ENCODE measurements at regions not wholly inside any gene's neighbourhood (a gene's known extent, or its start where the extent isn't known, plus 50 kb on each side); places are given as distances from the start of the nearest gene placed in this dataset.

DNA sequence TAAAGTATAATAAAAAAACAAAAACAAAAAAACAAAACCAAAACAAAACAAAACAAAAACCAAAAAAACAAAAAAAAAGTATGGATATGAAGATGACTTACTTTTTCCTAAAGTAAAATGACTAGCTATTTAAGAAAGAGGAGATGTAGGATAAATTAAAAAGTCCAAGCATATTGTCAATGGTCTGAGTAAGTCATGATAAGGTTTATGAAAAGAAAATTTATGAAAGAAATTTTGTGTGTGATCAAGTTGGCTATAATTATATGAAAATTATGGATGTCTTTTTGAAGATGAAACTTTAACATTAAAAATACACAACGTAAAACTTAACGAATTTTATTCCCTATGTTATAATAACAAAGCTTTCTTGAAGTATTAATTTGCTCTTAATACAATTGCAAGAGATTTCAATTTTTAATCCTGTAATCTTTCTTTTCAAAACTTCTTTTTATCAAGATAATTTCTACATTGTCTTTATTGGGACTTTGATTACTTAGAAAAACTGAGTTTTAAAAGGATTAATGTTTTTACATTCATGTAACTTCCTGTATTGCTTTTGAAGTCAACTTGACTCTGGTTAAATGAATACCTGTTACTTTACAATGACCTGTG, 200.9 kb upstream of the IVNS1ABP start:
- TF ChIP-seq RCOR1 (IDR thresholded peaks at IDR 0.05; ENCODE audit: low read depth, low read length) (no peak), JUNB (IDR thresholded peaks at IDR 0.05) (no peak), CHD2 (IDR thresholded peaks at IDR 0.05; ENCODE audit: low read length, partially characterized antibody) (no peak), CBX2 (IDR thresholded peaks at IDR 0.05; ENCODE audit: borderline replicate concordance, low read depth) (no peak), NR3C1 (IDR thresholded peaks at IDR 0.05) (no peak), EP300 (IDR thresholded peaks at IDR 0.05) (no peak), POLR2A (IDR thresholded peaks at IDR 0.05; ENCODE audit: low read length) (no peak), GATA3 (IDR thresholded peaks at IDR 0.05; ENCODE audit: borderline replicate concordance) (no peak), ZFP36 (IDR thresholded peaks at IDR 0.05; ENCODE audit: borderline replicate concordance, partially characterized antibody) (peak; percentile 89)
- TF ChIP-seq, protein P1, sequence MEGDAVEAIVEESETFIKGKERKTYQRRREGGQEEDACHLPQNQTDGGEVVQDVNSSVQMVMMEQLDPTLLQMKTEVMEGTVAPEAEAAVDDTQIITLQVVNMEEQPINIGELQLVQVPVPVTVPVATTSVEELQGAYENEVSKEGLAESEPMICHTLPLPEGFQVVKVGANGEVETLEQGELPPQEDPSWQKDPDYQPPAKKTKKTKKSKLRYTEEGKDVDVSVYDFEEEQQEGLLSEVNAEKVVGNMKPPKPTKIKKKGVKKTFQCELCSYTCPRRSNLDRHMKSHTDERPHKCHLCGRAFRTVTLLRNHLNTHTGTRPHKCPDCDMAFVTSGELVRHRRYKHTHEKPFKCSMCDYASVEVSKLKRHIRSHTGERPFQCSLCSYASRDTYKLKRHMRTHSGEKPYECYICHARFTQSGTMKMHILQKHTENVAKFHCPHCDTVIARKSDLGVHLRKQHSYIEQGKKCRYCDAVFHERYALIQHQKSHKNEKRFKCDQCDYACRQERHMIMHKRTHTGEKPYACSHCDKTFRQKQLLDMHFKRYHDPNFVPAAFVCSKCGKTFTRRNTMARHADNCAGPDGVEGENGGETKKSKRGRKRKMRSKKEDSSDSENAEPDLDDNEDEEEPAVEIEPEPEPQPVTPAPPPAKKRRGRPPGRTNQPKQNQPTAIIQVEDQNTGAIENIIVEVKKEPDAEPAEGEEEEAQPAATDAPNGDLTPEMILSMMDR (IDR thresholded peaks at IDR 0.05): no peak
- TF ChIP-seq, protein P2, sequence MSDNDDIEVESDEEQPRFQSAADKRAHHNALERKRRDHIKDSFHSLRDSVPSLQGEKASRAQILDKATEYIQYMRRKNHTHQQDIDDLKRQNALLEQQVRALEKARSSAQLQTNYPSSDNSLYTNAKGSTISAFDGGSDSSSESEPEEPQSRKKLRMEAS (IDR thresholded peaks at IDR 0.05): no peak
